ENCODE measurements at regions not wholly inside any gene's neighbourhood (a gene's known extent, or its start where the extent isn't known, plus 50 kb on each side); places are given as distances from the start of the nearest gene placed in this dataset.

- no peak overlapping the region for H3K4me3 ChIP-seq (ENCODE audit: low read depth, low read length)
- H3K27me3 ChIP-seq (ENCODE audit: control insufficient read depth, insufficient read depth, low read length), result no peaks in the 10 kb centered on the region
- TF ChIP-seq CTCF (IDR thresholded peaks at IDR 0.05; ENCODE audit: insufficient read depth, low read length, severe bottlenecking), result no peak
- H3K36me3 ChIP-seq (ENCODE audit: control insufficient read depth, insufficient read depth, low read length), result no peaks in the 10 kb centered on the region
- FAIRE-seq (no peak), DNase-seq (ENCODE audit: low read depth) (no peak)
Measured at GRCh38 chr10:123563994-123564393, 102.2 kb upstream of the GPR26 start.

DNA sequence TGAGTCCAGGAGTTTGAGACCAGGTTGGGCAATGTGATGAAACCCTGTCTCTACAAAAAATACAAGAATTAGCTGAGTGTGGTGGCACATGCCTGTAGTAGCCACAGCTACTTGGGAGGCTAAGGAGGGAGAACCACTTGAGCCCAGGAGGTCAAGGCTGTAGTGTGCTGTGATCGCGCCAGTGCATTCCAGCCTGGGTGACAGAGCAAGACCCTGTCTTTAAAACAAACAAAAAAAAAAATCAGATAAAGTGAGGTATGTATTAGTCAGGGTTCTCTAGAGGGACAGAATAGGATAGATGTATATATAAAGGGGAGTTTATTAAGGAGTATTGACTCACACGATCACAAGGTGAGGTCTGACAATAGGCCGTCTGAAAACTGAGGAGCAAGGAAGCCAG, 101.5 kb upstream of the GPR26 start:
- DNase-seq (ENCODE audit: low read depth), result no peak
- H3K36me3 ChIP-seq (ENCODE audit: control insufficient read depth, insufficient read depth, low read length), result no peaks in the 10 kb centered on the region
- no peaks in the 10 kb centered on the region for H3K27me3 ChIP-seq (ENCODE audit: control insufficient read depth, insufficient read depth, low read length)
- no peak for FAIRE-seq
- H3K4me3 ChIP-seq (ENCODE audit: low read depth, low read length), result no peak overlapping the region
- TF ChIP-seq CTCF (IDR thresholded peaks at IDR 0.05; ENCODE audit: insufficient read depth, low read length, severe bottlenecking), result no peak

DNA sequence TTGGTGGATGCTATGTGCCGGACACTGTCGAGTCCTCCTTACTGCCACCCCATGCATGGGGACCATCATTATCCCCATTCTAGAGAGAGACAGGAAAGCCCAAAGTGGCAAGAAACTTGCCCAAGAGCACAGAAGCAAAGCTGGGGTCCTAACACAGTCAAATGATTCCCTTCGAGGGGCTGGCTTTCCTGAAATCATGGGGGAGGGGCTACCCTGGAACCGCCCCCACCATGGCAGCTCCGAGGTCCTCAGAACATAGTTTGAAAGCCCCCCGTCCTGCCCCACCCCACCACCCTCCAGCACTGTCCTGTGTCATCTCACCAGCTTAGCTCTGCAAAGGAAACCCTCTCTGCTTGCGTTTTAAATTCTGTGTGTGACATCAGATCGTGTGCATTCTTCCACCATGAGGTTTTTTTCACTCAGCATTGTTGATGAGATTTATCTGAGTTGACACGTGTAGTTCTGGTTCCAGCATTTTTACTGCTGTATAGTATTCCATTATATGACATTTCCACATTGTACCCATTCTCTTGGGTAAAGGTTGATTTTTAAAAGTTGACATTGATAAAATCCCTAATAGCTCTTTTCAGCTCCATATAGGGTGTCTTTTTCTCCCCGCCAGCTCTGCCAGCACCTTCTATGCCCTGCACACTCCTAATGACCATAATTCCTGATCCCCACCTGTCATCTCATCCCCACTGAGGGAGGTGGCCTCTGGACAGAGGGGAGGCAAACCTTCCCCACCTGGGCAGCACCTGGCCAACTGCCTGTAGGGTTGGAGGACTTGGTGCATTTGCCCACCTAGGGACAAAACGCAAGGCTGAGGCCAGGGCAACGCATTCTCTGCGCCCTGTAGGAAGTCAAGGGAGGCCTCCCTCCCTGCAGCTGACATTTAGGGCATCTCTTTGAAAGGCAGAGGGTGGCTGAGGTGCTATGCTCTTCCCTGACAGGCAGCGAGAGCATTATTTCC, 100.2 kb upstream of the GPR26 start:
- FAIRE-seq (no peak), DNase-seq (ENCODE audit: low read depth) (no peak)
- H3K36me3 ChIP-seq (ENCODE audit: control insufficient read depth, insufficient read depth, low read length), result no peaks in the 10 kb centered on the region
- no peak for TF ChIP-seq CTCF (IDR thresholded peaks at IDR 0.05; ENCODE audit: insufficient read depth, low read length, severe bottlenecking)
- H3K27me3 ChIP-seq (ENCODE audit: control insufficient read depth, insufficient read depth, low read length), result no peaks in the 10 kb centered on the region
- H3K4me3 ChIP-seq (ENCODE audit: low read depth, low read length), result no peak overlapping the region

GRCh38 chr10:123567984-123568739, 98.0 kb upstream of the GPR26 start:
- no peaks in the 10 kb centered on the region for H3K36me3 ChIP-seq (ENCODE audit: control insufficient read depth, insufficient read depth, low read length)
- peaks cover 2% of the 10 kb centered on the region for H3K27me3 ChIP-seq (ENCODE audit: control insufficient read depth, insufficient read depth, low read length)
- no peak for DNase-seq (ENCODE audit: low read depth)
- no peak for FAIRE-seq
- TF ChIP-seq CTCF (IDR thresholded peaks at IDR 0.05; ENCODE audit: insufficient read depth, low read length, severe bottlenecking), result no peak
- no peak overlapping the region for H3K4me3 ChIP-seq (ENCODE audit: low read depth, low read length)

GRCh38 chr10:123568751-123569150, 97.4 kb upstream of the GPR26 start:
- no peak overlapping the region for H3K4me3 ChIP-seq (ENCODE audit: low read depth, low read length)
- no peaks in the 10 kb centered on the region for H3K36me3 ChIP-seq (ENCODE audit: control insufficient read depth, insufficient read depth, low read length)
- H3K27me3 ChIP-seq (ENCODE audit: control insufficient read depth, insufficient read depth, low read length), result peaks cover 2% of the 10 kb centered on the region
- FAIRE-seq (no peak), DNase-seq (ENCODE audit: low read depth) (no peak)
- no peak for TF ChIP-seq CTCF (IDR thresholded peaks at IDR 0.05; ENCODE audit: insufficient read depth, low read length, severe bottlenecking)
